Astrocyte (in vitro differentiated cells and primary cell): ENCODE measurements at regions not wholly inside any gene's neighbourhood (a gene's known extent, or its start where the extent isn't known, plus 50 kb on each side); places are given as distances from the start of the nearest gene placed in this dataset.

ENCODE experiments used
- EZH2 ChIP-seq: IDR thresholded peaks from 2 replicates; pipeline ENCODE4 v1.6.1; 2012; ENCODE audit warnings: mild to moderate bottlenecking, low read length, inconsistent platforms; ENCODE audit not compliant: insufficient read depth
- TF ChIP-seq, protein P1 (sequence below): IDR thresholded peaks from 2 replicates; pipeline ENCODE4 v1.5.1; 2011; ENCODE audit warnings: low read depth, mild to moderate bottlenecking, inconsistent platforms, low read length, moderate library complexity; ENCODE audit not compliant: insufficient read depth

- TF ChIP-seq, protein P1, sequence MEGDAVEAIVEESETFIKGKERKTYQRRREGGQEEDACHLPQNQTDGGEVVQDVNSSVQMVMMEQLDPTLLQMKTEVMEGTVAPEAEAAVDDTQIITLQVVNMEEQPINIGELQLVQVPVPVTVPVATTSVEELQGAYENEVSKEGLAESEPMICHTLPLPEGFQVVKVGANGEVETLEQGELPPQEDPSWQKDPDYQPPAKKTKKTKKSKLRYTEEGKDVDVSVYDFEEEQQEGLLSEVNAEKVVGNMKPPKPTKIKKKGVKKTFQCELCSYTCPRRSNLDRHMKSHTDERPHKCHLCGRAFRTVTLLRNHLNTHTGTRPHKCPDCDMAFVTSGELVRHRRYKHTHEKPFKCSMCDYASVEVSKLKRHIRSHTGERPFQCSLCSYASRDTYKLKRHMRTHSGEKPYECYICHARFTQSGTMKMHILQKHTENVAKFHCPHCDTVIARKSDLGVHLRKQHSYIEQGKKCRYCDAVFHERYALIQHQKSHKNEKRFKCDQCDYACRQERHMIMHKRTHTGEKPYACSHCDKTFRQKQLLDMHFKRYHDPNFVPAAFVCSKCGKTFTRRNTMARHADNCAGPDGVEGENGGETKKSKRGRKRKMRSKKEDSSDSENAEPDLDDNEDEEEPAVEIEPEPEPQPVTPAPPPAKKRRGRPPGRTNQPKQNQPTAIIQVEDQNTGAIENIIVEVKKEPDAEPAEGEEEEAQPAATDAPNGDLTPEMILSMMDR = no peak
- TF ChIP-seq EZH2 = no peak
Measured at GRCh38 chr14:48250575-48250974, 575.2 kb upstream of the MDGA2 start.
